CD1c-positive myeloid dendritic cell (primary cell): ENCODE measurements at regions not wholly inside any gene's neighbourhood (a gene's known extent, or its start where the extent isn't known, plus 50 kb on each side); places are given as distances from the start of the nearest gene placed in this dataset.

Experiments used
- DNase-seq: peaks from one replicate; pipeline ENCODE4 v3.0.0-alpha.2; 2016; ENCODE audit errors: extremely low spot score

DNA sequence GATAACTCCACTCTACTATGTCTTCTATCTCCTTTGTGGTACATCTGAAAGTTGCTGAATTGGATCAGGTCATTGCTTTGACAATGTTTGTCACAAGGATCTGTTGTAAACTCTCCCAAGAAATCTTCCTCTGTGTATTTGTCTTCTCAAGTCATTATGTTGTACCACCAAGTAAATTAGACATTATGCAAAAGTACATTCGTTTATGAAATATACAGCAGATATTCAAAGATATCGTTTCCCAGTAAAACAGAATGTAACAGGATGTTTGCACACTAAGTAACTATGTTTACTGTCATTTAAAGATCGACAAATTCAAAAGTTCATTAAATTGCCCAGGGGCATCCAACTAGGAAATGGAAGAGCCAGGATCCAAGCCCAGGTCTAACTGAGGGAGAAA is 739.4 kb downstream of the EFNB2 start:
- no peak for DNase-seq

- DNase-seq = no peak
These were observed 744.5 kb downstream of the EFNB2 start for GRCh38 chr13:105790923-105791322.

GRCh38 chr13:105788530-105788929 is 746.9 kb downstream of the EFNB2 start:
- no peak for DNase-seq

GRCh38 chr13:105787632-105788031 is 747.8 kb downstream of the EFNB2 start:
- DNase-seq = no peak

DNA sequence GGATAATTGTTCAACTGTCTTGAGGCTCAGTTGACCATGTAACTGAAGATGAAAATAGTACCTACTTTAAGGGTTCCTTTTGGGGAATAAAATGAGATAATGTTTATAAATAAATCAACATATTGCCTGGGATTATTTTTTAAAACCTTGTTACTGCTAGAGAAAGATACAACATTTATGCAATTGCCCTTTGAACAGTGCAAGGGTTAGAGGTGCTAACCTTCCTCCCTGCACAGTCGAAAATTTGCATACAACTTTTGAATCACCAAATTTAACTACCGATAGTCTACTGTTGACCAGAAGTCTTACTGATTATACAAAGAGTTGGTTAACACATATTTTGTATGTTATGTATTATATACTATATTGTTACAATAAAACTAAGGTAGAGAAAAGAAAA is 750.0 kb downstream of the EFNB2 start:
- no peak for DNase-seq

DNA sequence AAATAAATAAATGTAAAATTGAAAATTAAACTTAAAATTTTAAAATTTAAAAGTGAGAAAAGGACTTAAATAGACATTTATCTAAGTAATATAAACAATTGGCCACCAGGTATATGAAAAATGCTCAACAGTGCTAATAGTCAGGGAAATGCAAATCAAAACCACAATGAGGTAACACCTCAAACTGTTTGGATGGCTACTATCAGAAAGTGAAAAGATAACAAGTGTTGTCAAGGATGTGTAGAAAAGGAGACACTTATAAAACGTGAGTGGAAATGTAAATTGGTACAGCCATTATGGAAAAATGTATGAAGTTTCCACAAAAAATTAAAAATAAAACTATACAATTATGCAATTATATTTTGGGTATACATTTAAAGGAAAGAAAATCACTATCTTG is 752.2 kb downstream of the EFNB2 start:
- no peak for DNase-seq

DNA sequence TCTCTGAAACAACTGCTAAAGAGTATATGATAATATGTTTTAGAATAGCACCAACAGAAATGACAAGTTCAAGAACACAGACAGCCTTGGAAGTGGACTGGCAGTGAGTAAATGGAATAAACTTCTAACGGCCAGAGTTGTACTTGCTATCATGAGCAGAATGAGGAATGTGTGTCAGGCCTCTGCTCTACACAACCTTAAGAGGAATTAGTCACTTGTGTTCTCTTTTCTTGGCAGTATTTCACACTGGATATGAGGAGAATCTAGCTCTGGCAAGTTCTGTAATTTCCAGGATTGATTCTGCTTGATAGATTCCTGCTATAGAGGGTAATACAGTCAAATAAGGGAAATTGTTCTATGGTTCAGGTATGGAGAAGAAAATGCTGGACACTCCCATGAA is 757.3 kb downstream of the EFNB2 start:
- no peak for DNase-seq

DNA sequence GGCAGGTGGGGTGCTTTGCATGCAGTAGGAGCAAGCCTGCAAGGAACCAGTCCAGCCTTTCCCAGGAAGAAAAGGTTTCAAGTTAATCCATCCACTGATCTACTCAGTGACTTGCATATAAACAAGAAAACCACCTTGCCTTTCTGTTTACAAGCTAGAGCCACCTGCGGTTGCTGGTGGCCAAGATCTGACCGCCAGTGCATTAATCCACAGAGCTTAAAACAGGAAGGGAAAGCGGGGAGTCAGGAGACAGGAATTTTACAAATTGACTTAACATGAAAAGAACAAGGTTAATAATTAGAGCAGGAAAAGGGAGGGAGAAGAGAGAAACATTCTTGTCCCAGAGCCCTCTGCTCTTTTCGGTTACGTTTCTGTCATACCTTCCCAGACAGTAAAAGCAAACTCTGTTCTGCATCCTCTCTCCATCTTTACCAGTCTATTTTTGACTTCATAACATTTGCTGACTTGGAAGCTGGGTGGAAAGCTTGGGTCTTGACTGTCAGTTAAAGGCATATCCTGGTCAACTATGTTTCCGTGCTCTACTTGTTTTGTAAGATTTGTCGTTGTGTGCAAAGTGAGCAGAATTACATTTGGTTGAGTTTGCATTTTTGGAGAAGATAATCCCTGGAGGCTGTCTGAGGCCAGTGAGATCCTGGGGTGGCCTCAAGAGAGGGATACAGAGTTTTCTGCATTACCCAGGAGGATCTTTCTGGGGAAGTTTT is 760.6 kb downstream of the EFNB2 start:
- DNase-seq = no peak

- no peak for DNase-seq
These were observed 761.5 kb downstream of the EFNB2 start for GRCh38 chr13:105773863-105774538.

DNA sequence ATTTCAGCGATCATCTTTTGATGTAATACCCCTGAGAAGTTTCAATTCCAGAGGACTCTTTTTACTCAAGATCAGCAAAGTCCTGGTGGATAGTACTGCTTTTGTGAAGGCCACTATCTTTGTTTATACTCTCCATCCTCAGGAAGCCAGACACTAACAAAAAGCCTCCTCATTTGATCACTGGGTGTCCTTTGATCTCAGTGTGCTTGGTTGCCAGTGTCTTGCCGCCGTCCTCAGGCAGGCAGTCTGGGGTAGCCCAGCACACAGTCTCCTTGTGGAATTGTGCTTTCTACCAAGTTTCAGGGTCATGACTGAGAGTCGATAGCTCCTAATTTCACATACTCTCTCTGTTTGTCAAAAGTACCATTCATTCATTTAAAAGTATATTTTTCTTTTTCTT is 762.2 kb downstream of the EFNB2 start:
- no peak for DNase-seq

- DNase-seq = no peak
These were observed 771.0 kb downstream of the EFNB2 start for GRCh38 chr13:105764486-105764885.

DNA sequence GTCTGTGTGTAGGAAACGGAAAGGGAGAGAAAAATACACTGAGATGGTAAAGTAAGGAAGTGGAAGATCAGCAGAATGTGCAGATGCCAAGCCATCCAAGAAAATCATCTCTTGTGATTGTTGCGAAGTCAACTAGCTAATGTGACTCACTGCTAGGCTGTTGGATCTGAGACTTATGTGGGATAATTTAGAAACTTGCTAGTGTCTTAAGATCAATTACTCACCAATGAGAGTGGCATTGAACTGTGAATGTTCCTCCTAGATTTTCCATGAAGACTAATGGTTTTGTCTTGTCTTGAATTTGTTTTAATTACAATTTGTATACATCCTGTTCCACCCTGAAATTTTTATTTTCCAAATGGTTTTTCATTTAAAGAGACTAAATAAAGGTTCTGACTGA is 771.6 kb downstream of the EFNB2 start:
- no peak for DNase-seq

- no peak for DNase-seq
These were observed 773.4 kb downstream of the EFNB2 start for GRCh38 chr13:105762096-105762495.

GRCh38 chr13:105758918-105759860 is 776.3 kb downstream of the EFNB2 start:
- no peak for DNase-seq

- DNase-seq = no peak
These were observed 794.7 kb downstream of the EFNB2 start for GRCh38 chr13:105740739-105741138.

GRCh38 chr13:105737688-105738087 is 797.8 kb downstream of the EFNB2 start:
- DNase-seq = no peak

GRCh38 chr13:105735281-105735680 is 800.2 kb downstream of the EFNB2 start:
- no peak for DNase-seq

DNA sequence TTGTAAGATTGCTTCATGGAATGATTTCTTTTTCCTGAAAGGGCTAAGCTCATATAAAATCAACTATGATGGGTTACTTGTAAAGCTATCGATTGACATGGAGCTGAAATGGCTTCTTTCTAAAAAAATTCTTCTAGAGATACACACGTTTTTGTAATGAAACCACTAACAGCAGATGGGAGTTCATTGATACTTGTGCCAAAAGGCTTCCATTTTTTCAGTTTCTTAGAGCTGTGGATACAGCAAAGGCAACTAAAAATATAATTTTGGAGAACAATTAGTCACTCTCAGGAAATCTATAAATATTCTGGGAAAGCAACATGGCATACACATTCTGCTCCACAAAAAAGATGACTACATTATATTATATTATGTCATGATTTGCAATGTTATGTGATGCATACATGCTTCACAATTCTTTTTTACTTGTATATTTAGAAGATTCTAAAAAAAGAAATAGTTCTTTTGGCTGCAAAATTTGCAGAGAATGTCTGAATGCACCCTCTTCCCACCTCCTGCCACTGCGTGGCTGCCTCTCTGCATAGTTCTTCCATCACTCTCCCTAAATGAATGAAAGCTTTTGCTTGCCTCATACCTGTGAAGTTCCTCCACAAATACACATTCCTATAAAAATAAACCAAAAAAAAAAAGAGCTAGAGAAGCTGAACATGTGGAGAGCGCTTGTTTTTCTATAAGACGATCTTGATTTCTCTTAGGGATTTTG is 802.5 kb downstream of the EFNB2 start:
- no peak for DNase-seq

- DNase-seq = no peak
These were observed 809.6 kb downstream of the EFNB2 start for GRCh38 chr13:105725887-105726286.

GRCh38 chr13:105721016-105721415 is 814.4 kb downstream of the EFNB2 start:
- no peak for DNase-seq

- DNase-seq = no peak
These were observed 815.6 kb downstream of the EFNB2 start for GRCh38 chr13:105719859-105720258.

- no peak for DNase-seq
These were observed 826.3 kb downstream of the EFNB2 start for GRCh38 chr13:105709181-105709580.
